Osteocyte (in vitro differentiated cells): ENCODE measurements at regions not wholly inside any gene's neighbourhood (a gene's known extent, or its start where the extent isn't known, plus 50 kb on each side); places are given as distances from the start of the nearest gene placed in this dataset.

Source experiments
- DNase-seq: peaks from one replicate; pipeline ENCODE4 v3.0.0; 2021; ENCODE audit warnings: mixed read lengths; ENCODE audit not compliant: unreplicated experiment; ENCODE audit errors: extremely low spot score
- H3K27ac Mint-ChIP-seq: one replicate; pipeline ENCODE4 v1.8.0; 2021; ENCODE audit warnings: mild to moderate bottlenecking, mixed read lengths; ENCODE audit not compliant: unreplicated experiment
- H3K27me3 Mint-ChIP-seq: one replicate; pipeline ENCODE4 v1.8.0; 2021; ENCODE audit warnings: mixed read lengths; ENCODE audit not compliant: unreplicated experiment
- H3K36me3 Mint-ChIP-seq: one replicate; pipeline ENCODE4 v1.8.0; 2021; ENCODE audit warnings: mixed read lengths; ENCODE audit not compliant: unreplicated experiment
- H3K4me1 Mint-ChIP-seq: one replicate; pipeline ENCODE4 v1.8.0; 2021; ENCODE audit warnings: mixed read lengths; ENCODE audit not compliant: unreplicated experiment
- H3K4me3 Mint-ChIP-seq: one replicate; pipeline ENCODE4 v1.8.0; 2021; ENCODE audit warnings: mild to moderate bottlenecking, moderate library complexity, mixed read lengths; ENCODE audit not compliant: unreplicated experiment
- H3K9me3 Mint-ChIP-seq: one replicate; pipeline ENCODE4 v1.8.0; 2021; ENCODE audit warnings: mixed read lengths; ENCODE audit not compliant: unreplicated experiment
- TF ChIP-seq, protein P1 (sequence below): fragments of 200-600 bp; sonication (generic); IDR thresholded peaks from 2 replicates; pipeline ENCODE4 v1.5.0; 2021; ENCODE audit warnings: antibody characterized with exemption, mild to moderate bottlenecking, moderate library complexity

GRCh38 chr10:5297466-5297865, 67.3 kb upstream of the UCN3 start:
- TF ChIP-seq, protein P1, sequence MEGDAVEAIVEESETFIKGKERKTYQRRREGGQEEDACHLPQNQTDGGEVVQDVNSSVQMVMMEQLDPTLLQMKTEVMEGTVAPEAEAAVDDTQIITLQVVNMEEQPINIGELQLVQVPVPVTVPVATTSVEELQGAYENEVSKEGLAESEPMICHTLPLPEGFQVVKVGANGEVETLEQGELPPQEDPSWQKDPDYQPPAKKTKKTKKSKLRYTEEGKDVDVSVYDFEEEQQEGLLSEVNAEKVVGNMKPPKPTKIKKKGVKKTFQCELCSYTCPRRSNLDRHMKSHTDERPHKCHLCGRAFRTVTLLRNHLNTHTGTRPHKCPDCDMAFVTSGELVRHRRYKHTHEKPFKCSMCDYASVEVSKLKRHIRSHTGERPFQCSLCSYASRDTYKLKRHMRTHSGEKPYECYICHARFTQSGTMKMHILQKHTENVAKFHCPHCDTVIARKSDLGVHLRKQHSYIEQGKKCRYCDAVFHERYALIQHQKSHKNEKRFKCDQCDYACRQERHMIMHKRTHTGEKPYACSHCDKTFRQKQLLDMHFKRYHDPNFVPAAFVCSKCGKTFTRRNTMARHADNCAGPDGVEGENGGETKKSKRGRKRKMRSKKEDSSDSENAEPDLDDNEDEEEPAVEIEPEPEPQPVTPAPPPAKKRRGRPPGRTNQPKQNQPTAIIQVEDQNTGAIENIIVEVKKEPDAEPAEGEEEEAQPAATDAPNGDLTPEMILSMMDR: no peak
- Mint-ChIP-seq H3K4me3 (no peak overlapping the region), H3K9me3 (no peaks in the 10 kb centered on the region), H3K27ac (no peak overlapping the region), H3K36me3 (no peaks in the 10 kb centered on the region), H3K4me1 (peaks cover 10% of the 10 kb centered on the region), H3K27me3 (peaks cover 15% of the 10 kb centered on the region)
- no peak for DNase-seq

- Mint-ChIP-seq H3K4me1 (peaks cover 9% of the 10 kb centered on the region), H3K27ac (no peak overlapping the region), H3K27me3 (peaks cover 16% of the 10 kb centered on the region), H3K9me3 (no peaks in the 10 kb centered on the region), H3K4me3 (no peak overlapping the region), H3K36me3 (no peaks in the 10 kb centered on the region)
- DNase-seq: no peak
- TF ChIP-seq, protein P1: no peak
Observed at GRCh38 chr10:5297996-5298395, 66.8 kb upstream of the UCN3 start.

- H3K36me3 Mint-ChIP-seq: no peaks in the 10 kb centered on the region
Observed at GRCh38 chr10:5299950-5300349, 64.8 kb upstream of the UCN3 start.

DNA sequence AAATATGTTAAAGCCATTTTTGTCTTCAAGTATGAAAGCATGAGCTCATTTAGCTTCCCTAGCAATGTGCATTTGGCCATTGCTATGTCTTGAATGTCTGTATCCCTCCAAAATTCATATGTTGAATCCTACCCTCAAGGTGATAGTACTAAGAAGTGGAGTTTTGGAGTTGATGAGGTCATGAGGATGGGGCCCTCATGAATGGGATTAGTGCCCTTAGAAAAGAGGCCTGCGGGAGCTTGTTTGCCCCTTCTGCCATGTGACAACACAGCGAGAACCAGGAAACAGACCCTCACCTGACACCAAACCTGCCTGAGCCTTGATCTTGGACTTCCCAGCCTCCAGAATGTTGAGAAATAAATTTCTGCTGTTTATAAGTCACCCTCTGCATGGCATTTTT, 61.3 kb upstream of the UCN3 start:
- H3K27me3 Mint-ChIP-seq: peaks cover 41% of the 10 kb centered on the region

More at GRCh38 chr10:5299950-5300349, 64.8 kb upstream of the UCN3 start:
- Mint-ChIP-seq H3K4me3 (no peak overlapping the region), H3K27ac (no peak overlapping the region), H3K27me3 (peaks cover 28% of the 10 kb centered on the region), H3K9me3 (peaks cover 9% of the 10 kb centered on the region), H3K4me1 (no peaks in the 10 kb centered on the region)
- TF ChIP-seq, protein P1: no peak
- no peak for DNase-seq

DNA sequence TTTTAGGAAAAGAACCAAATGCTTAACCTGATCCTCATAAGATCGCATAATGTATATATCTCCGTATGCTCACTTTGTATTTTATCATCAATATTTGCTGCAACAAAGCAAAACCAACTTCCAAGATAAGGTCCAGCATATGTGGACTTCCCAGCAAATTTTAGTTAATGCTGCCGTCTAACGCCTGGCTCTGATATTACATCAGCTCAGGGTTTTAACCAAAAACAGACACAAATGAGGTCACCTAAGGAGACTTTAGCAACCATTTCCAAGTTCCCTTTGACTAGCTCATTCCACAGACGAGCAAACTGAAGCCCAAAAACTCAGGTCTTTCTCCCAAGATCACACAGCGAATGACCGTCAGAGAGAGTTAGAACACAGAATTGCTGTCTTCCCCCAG, 59.4 kb upstream of the UCN3 start:
- Mint-ChIP-seq H3K4me1 (no peaks in the 10 kb centered on the region), H3K9me3 (peaks cover 9% of the 10 kb centered on the region), H3K27me3 (peaks cover 51% of the 10 kb centered on the region), H3K36me3 (no peaks in the 10 kb centered on the region), H3K4me3 (no peak overlapping the region), H3K27ac (no peak overlapping the region)
- TF ChIP-seq, protein P1: no peak
- no peak for DNase-seq

More for the DNA sequence above, 61.3 kb upstream of the UCN3 start:
- no peaks in the 10 kb centered on the region for H3K36me3 Mint-ChIP-seq
- peaks cover 9% of the 10 kb centered on the region for H3K9me3 Mint-ChIP-seq
- H3K27ac Mint-ChIP-seq: no peak overlapping the region
- no peak for DNase-seq
- TF ChIP-seq, protein P1: no peak
- no peak overlapping the region for H3K4me3 Mint-ChIP-seq
- H3K4me1 Mint-ChIP-seq: no peaks in the 10 kb centered on the region
